VCaP (cell line): ENCODE measurements at regions not wholly inside any gene's neighbourhood (a gene's known extent, or its start where the extent isn't known, plus 50 kb on each side); places are given as distances from the start of the nearest gene placed in this dataset.
A peak's percentile ranks its signal among the peaks of the same experiment; 100 is the strongest.

Experiments
- H3K27ac ChIP-seq: fragments of 450-650 bp; 2 replicates; pipeline ENCODE4 v1.5.1; 2017
- TF ChIP-seq, protein P1 (sequence below): fragments of 450-650 bp; conservative IDR thresholded peaks from 2 replicates; pipeline ENCODE4 v1.5.1; 2017; ENCODE audit warnings: mild to moderate bottlenecking, moderate library complexity

DNA sequence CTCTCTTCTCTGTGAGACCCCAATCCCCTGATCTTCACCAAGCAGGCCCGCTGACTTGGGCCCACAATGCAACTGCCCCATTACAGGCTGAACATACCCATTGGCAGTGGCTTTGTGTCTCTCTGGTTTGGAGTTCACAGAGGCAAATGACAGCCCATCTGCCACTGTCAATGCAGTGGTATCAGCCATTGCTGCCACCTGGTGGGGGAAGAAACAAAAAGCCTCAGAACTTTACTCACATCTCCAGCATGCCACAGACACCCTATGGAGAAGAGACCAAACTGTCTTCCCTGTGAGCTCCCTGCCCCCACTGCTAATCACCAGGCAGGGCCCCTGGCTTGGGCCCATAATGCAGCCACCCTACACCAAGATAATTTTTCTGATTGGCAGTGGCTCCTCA is 729.3 kb upstream of the ACTRT1 start:
- TF ChIP-seq, protein P1, sequence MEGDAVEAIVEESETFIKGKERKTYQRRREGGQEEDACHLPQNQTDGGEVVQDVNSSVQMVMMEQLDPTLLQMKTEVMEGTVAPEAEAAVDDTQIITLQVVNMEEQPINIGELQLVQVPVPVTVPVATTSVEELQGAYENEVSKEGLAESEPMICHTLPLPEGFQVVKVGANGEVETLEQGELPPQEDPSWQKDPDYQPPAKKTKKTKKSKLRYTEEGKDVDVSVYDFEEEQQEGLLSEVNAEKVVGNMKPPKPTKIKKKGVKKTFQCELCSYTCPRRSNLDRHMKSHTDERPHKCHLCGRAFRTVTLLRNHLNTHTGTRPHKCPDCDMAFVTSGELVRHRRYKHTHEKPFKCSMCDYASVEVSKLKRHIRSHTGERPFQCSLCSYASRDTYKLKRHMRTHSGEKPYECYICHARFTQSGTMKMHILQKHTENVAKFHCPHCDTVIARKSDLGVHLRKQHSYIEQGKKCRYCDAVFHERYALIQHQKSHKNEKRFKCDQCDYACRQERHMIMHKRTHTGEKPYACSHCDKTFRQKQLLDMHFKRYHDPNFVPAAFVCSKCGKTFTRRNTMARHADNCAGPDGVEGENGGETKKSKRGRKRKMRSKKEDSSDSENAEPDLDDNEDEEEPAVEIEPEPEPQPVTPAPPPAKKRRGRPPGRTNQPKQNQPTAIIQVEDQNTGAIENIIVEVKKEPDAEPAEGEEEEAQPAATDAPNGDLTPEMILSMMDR = peak; percentile 71
- H3K27ac ChIP-seq = no peak overlapping the region; the same call in 1 of the 2 replicates

DNA sequence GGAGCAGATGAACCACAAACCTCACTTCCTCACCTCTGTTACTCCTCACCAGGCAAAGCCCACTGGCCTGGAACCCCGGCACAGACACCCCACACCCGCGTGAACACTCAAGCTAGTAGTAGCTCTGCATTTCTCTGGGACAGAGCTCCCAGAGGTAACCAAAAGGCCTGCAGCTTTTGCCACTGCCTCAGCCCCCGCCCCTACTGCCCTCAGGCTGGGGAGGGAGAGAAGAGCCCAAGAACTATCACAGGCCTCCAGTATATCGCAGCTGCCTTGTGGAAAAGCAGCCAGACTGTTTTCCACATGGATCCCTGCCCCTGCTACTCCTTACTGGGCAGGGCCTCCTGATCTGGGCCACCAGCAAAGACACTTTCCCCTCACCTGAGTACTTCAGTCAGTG is 728.7 kb upstream of the ACTRT1 start:
- TF ChIP-seq, protein P1 = no peak
- no peak overlapping the region; the same call in 1 of the 2 replicates for H3K27ac ChIP-seq

DNA sequence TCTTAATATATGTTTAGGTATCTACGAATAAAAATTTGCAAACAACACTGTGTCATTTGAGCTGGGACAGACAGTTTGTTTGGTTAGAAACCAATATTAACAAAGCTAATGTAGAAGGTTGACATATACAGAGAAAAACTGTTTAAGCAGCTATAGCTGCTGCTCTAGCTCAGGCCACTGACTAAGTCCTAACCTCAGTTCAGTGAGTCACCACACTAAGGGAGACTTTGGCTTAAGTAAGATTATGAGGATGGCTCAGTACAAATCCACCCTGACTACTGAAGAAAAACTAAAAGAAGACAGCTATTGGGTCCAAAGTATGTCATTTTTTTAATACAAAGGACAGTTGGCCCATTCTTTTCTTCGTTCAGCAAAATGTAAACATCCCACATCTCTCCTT is 717.3 kb upstream of the ACTRT1 start:
- TF ChIP-seq, protein P1 = no peak
- H3K27ac ChIP-seq = no peak overlapping the region

DNA sequence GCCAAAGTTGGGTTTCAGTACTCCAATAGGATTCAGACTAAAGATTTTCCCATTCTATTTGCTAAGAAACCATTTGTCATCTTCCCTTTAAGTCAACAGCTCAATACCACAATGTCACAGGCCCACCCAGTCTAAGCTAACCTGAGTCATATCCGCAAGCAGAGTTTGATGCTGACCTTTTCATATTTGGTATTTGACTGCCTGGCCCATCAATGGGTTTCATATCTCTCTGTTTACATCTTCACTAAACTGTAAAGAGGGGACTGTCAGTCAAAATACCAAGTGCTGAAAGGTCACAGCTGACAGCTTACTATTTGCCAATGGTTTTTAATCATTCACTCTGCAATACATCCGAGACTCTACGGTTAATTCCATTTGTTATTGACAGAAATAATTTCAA is 707.5 kb upstream of the ACTRT1 start:
- H3K27ac ChIP-seq = no peak overlapping the region

DNA sequence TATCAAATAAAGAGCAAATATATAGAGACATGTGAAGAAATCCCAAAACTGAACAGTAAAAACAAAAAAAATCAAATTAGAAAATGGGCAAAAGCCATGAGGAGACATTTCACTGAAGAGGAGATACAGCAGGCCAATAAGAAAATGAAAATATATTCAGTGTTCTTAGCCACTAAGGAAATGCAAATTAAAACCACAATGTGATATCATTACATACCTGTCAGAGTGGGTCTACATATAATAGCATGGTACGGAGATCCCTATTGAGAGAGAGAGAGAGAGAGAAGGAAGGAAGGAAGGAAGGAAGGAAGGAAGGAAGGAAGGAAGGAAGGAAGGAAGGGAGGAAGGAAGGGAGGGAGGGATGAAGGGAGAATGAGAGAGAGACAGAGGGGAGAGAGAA is 707.0 kb upstream of the ACTRT1 start:
- H3K27ac ChIP-seq = no peak overlapping the region
- TF ChIP-seq, protein P1 = no peak

More for the DNA sequence above, 707.5 kb upstream of the ACTRT1 start:
- TF ChIP-seq, protein P1 = no peak

DNA sequence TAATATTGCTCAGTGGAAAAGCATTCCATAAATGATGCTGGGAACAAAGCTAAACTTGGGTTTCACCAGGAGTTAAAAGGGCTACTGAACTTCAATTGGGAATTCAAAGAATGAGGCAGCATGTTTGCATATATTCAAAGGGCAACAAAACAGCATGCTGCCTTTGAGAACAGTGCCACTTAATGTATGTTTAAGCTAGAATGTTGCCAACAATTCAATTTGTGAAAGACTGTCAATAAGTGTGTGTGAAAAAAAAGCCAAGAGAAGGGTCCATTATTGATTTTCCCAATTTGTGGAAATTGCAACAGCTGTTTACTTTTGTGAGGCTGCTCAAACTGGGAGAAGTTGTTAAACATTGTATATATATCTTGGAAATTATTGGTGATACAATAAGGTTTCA is 701.9 kb upstream of the ACTRT1 start:
- TF ChIP-seq, protein P1 = no peak
- no peak overlapping the region for H3K27ac ChIP-seq

DNA sequence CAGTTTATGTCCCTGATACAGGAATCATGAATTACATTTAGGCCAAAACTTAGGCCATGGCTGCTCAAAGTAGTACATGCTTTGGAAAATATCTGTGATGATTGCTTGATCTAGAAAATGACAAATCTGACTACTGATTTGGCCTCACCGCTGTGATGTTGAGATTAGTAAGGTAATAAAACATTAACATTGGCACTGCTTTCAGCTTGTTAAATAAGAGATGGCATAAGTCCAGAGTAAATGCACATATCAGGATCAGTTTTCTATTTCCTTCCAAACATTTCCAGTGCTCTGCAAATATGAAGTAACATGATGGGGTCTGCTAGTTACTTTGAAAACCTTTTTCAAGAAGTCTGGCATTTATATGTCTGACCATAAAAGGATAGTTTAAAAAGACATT is 687.3 kb upstream of the ACTRT1 start:
- TF ChIP-seq, protein P1 = no peak
- peak overlapping the region; percentile 74 for H3K27ac ChIP-seq

DNA sequence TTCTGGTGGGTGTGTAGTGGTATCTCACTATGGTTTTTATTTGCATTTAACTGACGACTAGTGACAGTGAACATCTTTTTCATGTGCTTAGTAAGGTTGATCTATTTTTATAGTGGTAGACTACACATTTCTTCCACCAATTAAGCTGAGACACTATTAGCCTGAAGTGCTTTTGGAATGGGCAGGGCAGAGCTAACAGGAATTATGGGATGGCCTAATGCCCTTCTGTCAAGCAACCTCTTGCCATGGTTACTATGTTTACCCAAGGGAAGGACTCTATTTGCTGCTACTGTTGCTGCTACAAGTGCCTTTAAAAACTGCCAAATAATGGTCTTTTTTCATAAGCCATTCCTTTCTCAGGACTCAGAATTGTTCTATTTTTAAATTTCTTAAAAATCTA is 676.7 kb upstream of the ACTRT1 start:
- no peak overlapping the region for H3K27ac ChIP-seq
- TF ChIP-seq, protein P1 = no peak
